ENCODE measurements at regions not wholly inside any gene's neighbourhood (a gene's known extent, or its start where the extent isn't known, plus 50 kb on each side); places are given as distances from the start of the nearest gene placed in this dataset.

DNA sequence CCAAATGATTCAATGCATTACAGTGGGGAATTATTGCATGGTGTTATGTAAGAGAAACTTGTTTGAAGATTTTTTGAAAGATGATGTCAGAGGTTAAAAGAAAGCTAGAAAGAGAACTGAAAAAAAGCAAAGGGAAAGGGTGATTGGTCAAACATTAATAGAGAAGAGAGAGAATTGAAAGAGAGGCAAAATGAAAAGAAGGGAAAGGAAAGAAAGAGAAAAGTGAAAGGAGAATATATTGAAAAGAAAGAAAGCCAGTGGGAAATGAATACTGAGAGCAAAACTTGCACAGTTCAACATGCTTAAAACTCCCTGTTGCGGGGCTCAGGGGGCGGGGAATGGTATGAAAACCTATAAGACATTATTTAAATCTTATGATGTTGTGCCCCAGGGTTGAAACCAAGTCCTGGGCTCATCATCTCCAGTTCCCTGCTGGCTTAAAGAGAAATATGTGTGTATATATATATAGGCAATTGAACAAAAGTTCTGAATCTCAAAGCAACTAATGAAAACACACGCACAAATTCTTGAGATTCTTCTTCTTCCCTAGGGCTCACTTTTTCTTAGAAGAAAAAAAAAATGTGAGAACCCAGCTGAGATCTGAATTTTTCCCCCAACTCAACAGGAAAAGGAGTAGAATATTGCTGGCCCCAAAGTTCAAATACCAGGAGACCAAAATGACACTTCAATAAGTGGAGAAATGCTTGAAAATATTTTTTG is 2045.9 kb upstream of the CELF4 start:
- TF ChIP-seq, protein P1, sequence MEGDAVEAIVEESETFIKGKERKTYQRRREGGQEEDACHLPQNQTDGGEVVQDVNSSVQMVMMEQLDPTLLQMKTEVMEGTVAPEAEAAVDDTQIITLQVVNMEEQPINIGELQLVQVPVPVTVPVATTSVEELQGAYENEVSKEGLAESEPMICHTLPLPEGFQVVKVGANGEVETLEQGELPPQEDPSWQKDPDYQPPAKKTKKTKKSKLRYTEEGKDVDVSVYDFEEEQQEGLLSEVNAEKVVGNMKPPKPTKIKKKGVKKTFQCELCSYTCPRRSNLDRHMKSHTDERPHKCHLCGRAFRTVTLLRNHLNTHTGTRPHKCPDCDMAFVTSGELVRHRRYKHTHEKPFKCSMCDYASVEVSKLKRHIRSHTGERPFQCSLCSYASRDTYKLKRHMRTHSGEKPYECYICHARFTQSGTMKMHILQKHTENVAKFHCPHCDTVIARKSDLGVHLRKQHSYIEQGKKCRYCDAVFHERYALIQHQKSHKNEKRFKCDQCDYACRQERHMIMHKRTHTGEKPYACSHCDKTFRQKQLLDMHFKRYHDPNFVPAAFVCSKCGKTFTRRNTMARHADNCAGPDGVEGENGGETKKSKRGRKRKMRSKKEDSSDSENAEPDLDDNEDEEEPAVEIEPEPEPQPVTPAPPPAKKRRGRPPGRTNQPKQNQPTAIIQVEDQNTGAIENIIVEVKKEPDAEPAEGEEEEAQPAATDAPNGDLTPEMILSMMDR (conservative IDR thresholded peaks at IDR 0.05; ENCODE audit: low read depth, low read length): no peak
- no peak for TF ChIP-seq EZH2 (IDR thresholded peaks at IDR 0.05; ENCODE audit: low read length, unreplicated experiment)
- no peak for TF ChIP-seq EZH2phosphoT487 (IDR thresholded peaks at IDR 0.05; ENCODE audit: borderline replicate concordance, low read length)
